ENCODE measurements at regions not wholly inside any gene's neighbourhood (a gene's known extent, or its start where the extent isn't known, plus 50 kb on each side); places are given as distances from the start of the nearest gene placed in this dataset.
A peak's percentile ranks its signal among the peaks of the same experiment; 100 is the strongest.

GRCh38 chr14:34134484-34134883, 183.6 kb upstream of the EGLN3 start:
- no peaks in the 10 kb centered on the region for H3K9me3 ChIP-seq
- no peak overlapping the region for H3K27ac ChIP-seq
- no peaks in the 10 kb centered on the region for H3K36me3 ChIP-seq
- TF ChIP-seq, protein P1, sequence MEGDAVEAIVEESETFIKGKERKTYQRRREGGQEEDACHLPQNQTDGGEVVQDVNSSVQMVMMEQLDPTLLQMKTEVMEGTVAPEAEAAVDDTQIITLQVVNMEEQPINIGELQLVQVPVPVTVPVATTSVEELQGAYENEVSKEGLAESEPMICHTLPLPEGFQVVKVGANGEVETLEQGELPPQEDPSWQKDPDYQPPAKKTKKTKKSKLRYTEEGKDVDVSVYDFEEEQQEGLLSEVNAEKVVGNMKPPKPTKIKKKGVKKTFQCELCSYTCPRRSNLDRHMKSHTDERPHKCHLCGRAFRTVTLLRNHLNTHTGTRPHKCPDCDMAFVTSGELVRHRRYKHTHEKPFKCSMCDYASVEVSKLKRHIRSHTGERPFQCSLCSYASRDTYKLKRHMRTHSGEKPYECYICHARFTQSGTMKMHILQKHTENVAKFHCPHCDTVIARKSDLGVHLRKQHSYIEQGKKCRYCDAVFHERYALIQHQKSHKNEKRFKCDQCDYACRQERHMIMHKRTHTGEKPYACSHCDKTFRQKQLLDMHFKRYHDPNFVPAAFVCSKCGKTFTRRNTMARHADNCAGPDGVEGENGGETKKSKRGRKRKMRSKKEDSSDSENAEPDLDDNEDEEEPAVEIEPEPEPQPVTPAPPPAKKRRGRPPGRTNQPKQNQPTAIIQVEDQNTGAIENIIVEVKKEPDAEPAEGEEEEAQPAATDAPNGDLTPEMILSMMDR (IDR thresholded peaks at IDR 0.05): no peak
- DNase-seq (ENCODE audit: low spot score): no peak
- no peak overlapping the region for H3K4me3 ChIP-seq
- H3K4me1 ChIP-seq: peaks cover 0 to 21% of the 10 kb centered on the region in 2 donors
- H3K27me3 ChIP-seq: no peaks in the 10 kb centered on the region

DNA sequence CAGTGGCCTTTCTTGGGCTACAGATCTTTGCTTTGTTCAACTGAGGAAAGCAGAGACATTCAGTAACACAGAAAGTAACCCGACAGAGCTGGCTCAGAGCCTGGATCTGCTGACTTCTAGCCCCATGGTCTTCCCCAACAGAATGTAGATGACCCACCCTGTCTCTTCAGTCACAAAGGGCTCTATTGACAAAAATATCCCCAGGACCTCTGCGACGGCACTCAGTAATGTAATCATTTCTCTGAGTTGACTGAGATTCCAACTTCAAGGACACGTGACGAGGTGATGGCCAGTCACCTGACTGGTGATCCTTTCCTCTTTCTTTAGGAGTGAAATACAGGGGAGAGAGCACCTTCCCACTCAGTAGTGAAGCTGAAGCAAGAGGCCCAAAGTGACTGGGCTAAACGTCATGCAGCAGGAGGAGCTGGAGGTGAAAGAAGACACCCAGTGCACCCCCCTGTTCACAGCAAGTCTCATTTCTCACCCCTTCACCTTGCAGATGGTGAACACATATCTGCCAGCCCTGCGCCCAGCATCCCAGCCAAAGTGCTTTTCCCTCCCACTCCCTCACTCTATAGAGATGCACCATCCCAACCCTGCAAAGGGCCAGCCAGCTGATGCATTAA, 179.2 kb upstream of the EGLN3 start:
- TF ChIP-seq, protein P1 (IDR thresholded peaks at IDR 0.05): no peak

DNA sequence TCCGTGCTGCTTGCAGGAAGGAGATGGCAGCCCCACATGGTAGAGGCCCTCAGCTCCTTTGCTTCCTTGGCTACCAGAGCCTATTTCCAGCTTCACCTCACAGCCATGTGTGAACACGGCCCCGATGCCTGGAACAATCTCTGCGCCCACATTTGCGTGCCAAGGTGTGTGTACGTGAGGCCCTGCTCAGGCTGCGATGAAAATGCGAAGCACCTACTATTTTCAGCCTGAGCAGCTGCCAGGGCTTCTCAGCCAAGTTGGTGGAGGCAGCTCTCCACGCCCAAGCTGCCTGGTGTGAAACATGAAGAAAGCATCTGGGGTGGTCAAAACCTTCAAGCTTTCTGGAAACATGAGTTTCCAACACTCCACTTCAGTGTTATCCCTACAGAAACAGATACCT, 177.8 kb upstream of the EGLN3 start:
- no peak for DNase-seq (ENCODE audit: low spot score)
- TF ChIP-seq, protein P1 (IDR thresholded peaks at IDR 0.05): no peak

More for the DNA sequence above, 179.2 kb upstream of the EGLN3 start:
- H3K9me3 ChIP-seq: no peaks in the 10 kb centered on the region
- no peak overlapping the region for H3K4me3 ChIP-seq
- H3K4me1 ChIP-seq: peaks cover 0 to 21% of the 10 kb centered on the region in 2 donors
- no peaks in the 10 kb centered on the region for H3K27me3 ChIP-seq
- no peaks in the 10 kb centered on the region for H3K36me3 ChIP-seq
- DNase-seq (ENCODE audit: low spot score): no peak
- H3K27ac ChIP-seq: peak overlapping the region; percentile 83 to 86

DNA sequence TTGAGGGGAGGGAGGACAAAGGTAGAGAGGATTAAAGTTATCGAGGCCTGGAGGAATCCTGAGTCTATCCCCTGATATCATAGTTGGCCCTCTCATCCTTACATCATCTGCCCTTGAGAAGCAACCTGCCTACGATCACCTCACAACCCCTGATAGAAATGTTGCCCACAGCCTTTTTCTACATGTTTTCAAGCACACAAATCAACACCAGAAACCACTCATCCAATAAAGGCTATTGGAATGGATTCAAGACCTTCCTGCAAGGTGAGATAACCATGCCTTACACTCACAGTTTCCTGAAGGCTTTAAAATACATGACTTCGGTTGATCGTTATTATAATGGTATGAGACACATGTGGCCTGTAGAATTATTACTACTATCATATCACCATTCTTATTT, 175.7 kb upstream of the EGLN3 start:
- H3K4me1 ChIP-seq: peaks cover 0 to 19% of the 10 kb centered on the region in 2 donors
- H3K4me3 ChIP-seq: no peak overlapping the region
- DNase-seq (ENCODE audit: low spot score): no peak
- H3K27ac ChIP-seq: no peak overlapping the region
- H3K27me3 ChIP-seq: no peaks in the 10 kb centered on the region
- no peaks in the 10 kb centered on the region for H3K9me3 ChIP-seq
- no peaks in the 10 kb centered on the region for H3K36me3 ChIP-seq
- TF ChIP-seq, protein P1 (IDR thresholded peaks at IDR 0.05): no peak

More for the DNA sequence above, 177.8 kb upstream of the EGLN3 start:
- Histone ChIP-seq H3K36me3 (no peaks in the 10 kb centered on the region), H3K4me3 (no peak overlapping the region), H3K27me3 (no peaks in the 10 kb centered on the region), H3K27ac (peak overlapping the region; percentile 83 to 86), H3K4me1 (peaks cover 0 to 21% of the 10 kb centered on the region in 2 donors), H3K9me3 (no peaks in the 10 kb centered on the region)

DNA sequence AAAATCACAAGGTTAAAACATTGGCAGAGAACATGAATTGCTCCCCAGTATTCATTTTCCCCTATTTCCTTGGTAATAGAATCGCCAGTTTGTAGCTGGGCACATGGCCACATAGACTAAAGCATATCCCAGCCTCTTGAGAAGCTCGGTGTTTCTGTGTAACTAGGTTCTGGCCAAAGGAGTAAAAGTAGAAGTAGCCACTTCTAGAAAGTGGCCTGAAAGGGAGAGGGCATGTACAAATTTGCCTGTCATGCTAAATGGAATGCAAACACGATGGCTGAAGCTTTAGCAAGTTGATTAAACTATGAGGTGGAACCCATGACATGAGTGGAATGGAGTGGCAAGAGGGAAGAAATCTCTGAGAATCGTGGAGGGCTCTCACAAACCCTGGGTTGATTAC, 173.7 kb upstream of the EGLN3 start:
- Histone ChIP-seq H3K36me3 (no peaks in the 10 kb centered on the region), H3K4me3 (no peak overlapping the region), H3K9me3 (no peaks in the 10 kb centered on the region), H3K4me1 (peaks cover 0 to 2% of the 10 kb centered on the region in 2 donors), H3K27me3 (no peaks in the 10 kb centered on the region), H3K27ac (no peak overlapping the region)
- DNase-seq (ENCODE audit: low spot score): no peak
- TF ChIP-seq, protein P1 (IDR thresholded peaks at IDR 0.05): no peak

DNA sequence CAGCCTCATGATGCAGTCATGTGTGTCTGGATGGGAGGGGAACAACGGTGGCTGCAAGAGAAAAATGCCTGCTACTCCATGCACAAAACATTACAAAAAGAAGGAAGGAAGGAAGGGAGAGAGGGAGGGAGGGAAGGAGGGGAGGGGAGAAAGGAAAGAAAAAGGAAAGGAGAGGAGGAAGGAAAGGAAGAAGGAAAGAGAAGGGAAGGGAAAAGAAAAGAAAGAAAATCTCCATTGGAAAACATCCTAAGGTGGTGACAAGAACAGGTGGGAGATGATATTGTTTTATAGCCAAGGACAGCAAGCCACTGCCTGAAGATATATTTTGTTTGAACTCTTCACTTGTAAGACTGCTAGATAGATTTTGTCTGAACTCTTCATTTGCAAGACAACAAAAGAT, 171.8 kb upstream of the EGLN3 start:
- Histone ChIP-seq H3K27ac (no peak overlapping the region), H3K9me3 (no peaks in the 10 kb centered on the region), H3K36me3 (no peaks in the 10 kb centered on the region), H3K27me3 (no peaks in the 10 kb centered on the region), H3K4me1 (no peaks in the 10 kb centered on the region), H3K4me3 (no peak overlapping the region)
- TF ChIP-seq, protein P1 (IDR thresholded peaks at IDR 0.05): no peak
- no peak for DNase-seq (ENCODE audit: low spot score)
